Upper lobe of left lung (tissue), 4 donors: ENCODE measurements at regions not wholly inside any gene's neighbourhood (a gene's known extent, or its start where the extent isn't known, plus 50 kb on each side); places are given as distances from the start of the nearest gene placed in this dataset.

ENCODE experiments used
- POLR2A ChIP-seq, 4 donors: fragments of 450-650 bp; IDR thresholded peaks; one replicate each; pipeline ENCODE4 v1.5.1; 2016 to 2017; ENCODE audit warnings: antibody characterized with exemption in 4 of 4, mild to moderate bottlenecking in 2 of 4
- POLR2AphosphoS5 ChIP-seq, 2 donors: sonication (generic); formaldehyde crosslinking; IDR thresholded peaks; one replicate each; pipeline ENCODE4 v1.5.1; 2017; ENCODE audit warnings: antibody characterized with exemption in 2 of 2
- TF ChIP-seq, protein P1 (sequence below), 6 experiments: fragments of 450-650 bp in 4 of 6; fragments of 200-600 bp in 2 of 6; sonication (generic) in 2 of 6; IDR thresholded peaks; one replicate each; pipeline ENCODE4 v1.5.1; 2016 to 2019; ENCODE audit warnings: antibody characterized with exemption in 6 of 6

GRCh38 chr11:130623670-130624668 is 175.5 kb downstream of the ADAMTS15 start:
- TF ChIP-seq, protein P1, sequence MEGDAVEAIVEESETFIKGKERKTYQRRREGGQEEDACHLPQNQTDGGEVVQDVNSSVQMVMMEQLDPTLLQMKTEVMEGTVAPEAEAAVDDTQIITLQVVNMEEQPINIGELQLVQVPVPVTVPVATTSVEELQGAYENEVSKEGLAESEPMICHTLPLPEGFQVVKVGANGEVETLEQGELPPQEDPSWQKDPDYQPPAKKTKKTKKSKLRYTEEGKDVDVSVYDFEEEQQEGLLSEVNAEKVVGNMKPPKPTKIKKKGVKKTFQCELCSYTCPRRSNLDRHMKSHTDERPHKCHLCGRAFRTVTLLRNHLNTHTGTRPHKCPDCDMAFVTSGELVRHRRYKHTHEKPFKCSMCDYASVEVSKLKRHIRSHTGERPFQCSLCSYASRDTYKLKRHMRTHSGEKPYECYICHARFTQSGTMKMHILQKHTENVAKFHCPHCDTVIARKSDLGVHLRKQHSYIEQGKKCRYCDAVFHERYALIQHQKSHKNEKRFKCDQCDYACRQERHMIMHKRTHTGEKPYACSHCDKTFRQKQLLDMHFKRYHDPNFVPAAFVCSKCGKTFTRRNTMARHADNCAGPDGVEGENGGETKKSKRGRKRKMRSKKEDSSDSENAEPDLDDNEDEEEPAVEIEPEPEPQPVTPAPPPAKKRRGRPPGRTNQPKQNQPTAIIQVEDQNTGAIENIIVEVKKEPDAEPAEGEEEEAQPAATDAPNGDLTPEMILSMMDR (IDR thresholded peaks at IDR 0.05) = no peak
- TF ChIP-seq POLR2A (IDR thresholded peaks at IDR 0.05) (no peak), POLR2AphosphoS5 (IDR thresholded peaks at IDR 0.05) (no peak)
